ENCODE measurements at regions not wholly inside any gene's neighbourhood (a gene's known extent, or its start where the extent isn't known, plus 50 kb on each side); places are given as distances from the start of the nearest gene placed in this dataset.

GRCh38 chr4:158005021-158005420 is 167.8 kb downstream of the GASK1B start:
- H3K9me3 ChIP-seq (ENCODE audit: control insufficient read depth, insufficient read depth, low read length), result no peaks in the 10 kb centered on the region
- H3K4me3 Mint-ChIP-seq, result no peak overlapping the region
- no peaks in the 10 kb centered on the region for H3K4me1 ChIP-seq (ENCODE audit: control insufficient read depth, insufficient read depth, low read length)
- intact Hi-C loops (cut with micrococcal nuclease), result no loop called here
- no peak overlapping the region for H3K4me3 ChIP-seq (ENCODE audit: low read length)
- no peak for ATAC-seq
- WGBS (ENCODE audit: insufficient coverage), result 95% methylated on average over 1 of the region's 2 CpGs
- no peak overlapping the region for H3K27ac ChIP-seq (ENCODE audit: low read length)
- DNase-seq, result no peak
- no peaks in the 10 kb centered on the region for H3K36me3 ChIP-seq (ENCODE audit: control insufficient read depth, insufficient read depth, low read length)
- no peak overlapping the region for H3K27ac Mint-ChIP-seq
- H3K4me1 Mint-ChIP-seq, result no peaks in the 10 kb centered on the region
- H3K27me3 Mint-ChIP-seq (ENCODE audit: low read depth in 2 of 2), result no peaks in the 10 kb centered on the region
- H3K9me3 Mint-ChIP-seq, result peaks cover 4 to 5% of the 10 kb centered on the region in 2 donors
- no peak for TF ChIP-seq CTCF (IDR thresholded peaks at IDR 0.05)
- H3K36me3 Mint-ChIP-seq, result no peaks in the 10 kb centered on the region
- H3K27me3 ChIP-seq (ENCODE audit: control insufficient read depth, insufficient read depth, low read length), result no peaks in the 10 kb centered on the region

- TF ChIP-seq CTCF (IDR thresholded peaks at IDR 0.05), result no peak
- Histone ChIP-seq H3K4me1 (ENCODE audit: control insufficient read depth, insufficient read depth, low read length) (no peaks in the 10 kb centered on the region), H3K4me3 (ENCODE audit: low read length) (no peak overlapping the region), H3K27me3 (ENCODE audit: control insufficient read depth, insufficient read depth, low read length) (no peaks in the 10 kb centered on the region), H3K9me3 (ENCODE audit: control insufficient read depth, insufficient read depth, low read length) (no peaks in the 10 kb centered on the region), H3K36me3 (ENCODE audit: control insufficient read depth, insufficient read depth, low read length) (no peaks in the 10 kb centered on the region), H3K27ac (ENCODE audit: low read length) (no peak overlapping the region)
- Mint-ChIP-seq H3K4me3 (no peak overlapping the region), H3K27ac (no peak overlapping the region), H3K9me3 (peaks cover 3 to 4% of the 10 kb centered on the region in 2 donors), H3K4me1 (no peaks in the 10 kb centered on the region), H3K36me3 (no peaks in the 10 kb centered on the region), H3K27me3 (ENCODE audit: low read depth in 2 of 2) (no peaks in the 10 kb centered on the region)
- 87% methylated on average over 4 of the region's 5 CpGs for WGBS (ENCODE audit: insufficient coverage)
- ATAC-seq (no peak), DNase-seq (no peak)
- intact Hi-C loops (cut with micrococcal nuclease), result no loop called here
These were observed 168.7 kb downstream of the GASK1B start for GRCh38 chr4:158004101-158004500.

- H3K36me3 Mint-ChIP-seq, result no peaks in the 10 kb centered on the region
- H3K4me3 Mint-ChIP-seq, result no peak overlapping the region
- Histone ChIP-seq H3K36me3 (ENCODE audit: control insufficient read depth, insufficient read depth, low read length) (no peaks in the 10 kb centered on the region), H3K9me3 (ENCODE audit: control insufficient read depth, insufficient read depth, low read length) (no peaks in the 10 kb centered on the region), H3K4me3 (ENCODE audit: low read length) (no peak overlapping the region), H3K4me1 (ENCODE audit: control insufficient read depth, insufficient read depth, low read length) (no peaks in the 10 kb centered on the region), H3K27me3 (ENCODE audit: control insufficient read depth, insufficient read depth, low read length) (no peaks in the 10 kb centered on the region), H3K27ac (ENCODE audit: low read length) (no peak overlapping the region)
- H3K27ac Mint-ChIP-seq, result no peak overlapping the region
- H3K9me3 Mint-ChIP-seq, result peaks cover 0 to 2% of the 10 kb centered on the region in 2 donors
- ATAC-seq (no peak), DNase-seq (no peak)
- H3K4me1 Mint-ChIP-seq, result no peaks in the 10 kb centered on the region
- TF ChIP-seq CTCF (IDR thresholded peaks at IDR 0.05), result no peak
- intact Hi-C loops (cut with micrococcal nuclease), result no loop called here
- no peaks in the 10 kb centered on the region for H3K27me3 Mint-ChIP-seq (ENCODE audit: low read depth in 2 of 2)
These were observed 169.6 kb downstream of the GASK1B start for GRCh38 chr4:158003212-158003611.

GRCh38 chr4:158002173-158002572 is 170.7 kb downstream of the GASK1B start:
- no peak overlapping the region for H3K4me3 ChIP-seq (ENCODE audit: low read length)
- ATAC-seq (no peak), DNase-seq (no peak)
- Mint-ChIP-seq H3K9me3 (peaks cover 2 to 3% of the 10 kb centered on the region in 2 donors), H3K36me3 (no peaks in the 10 kb centered on the region), H3K27me3 (ENCODE audit: low read depth in 2 of 2) (no peaks in the 10 kb centered on the region), H3K27ac (no peak overlapping the region), H3K4me3 (no peak overlapping the region), H3K4me1 (no peaks in the 10 kb centered on the region)
- no peaks in the 10 kb centered on the region for H3K27me3 ChIP-seq (ENCODE audit: control insufficient read depth, insufficient read depth, low read length)
- no peak overlapping the region for H3K27ac ChIP-seq (ENCODE audit: low read length)
- WGBS (ENCODE audit: insufficient coverage), result 77% methylated on average over 1 of the region's 1 CpG
- TF ChIP-seq CTCF (IDR thresholded peaks at IDR 0.05), result no peak
- intact Hi-C loops (cut with micrococcal nuclease), result no loop called here
- H3K4me1 ChIP-seq (ENCODE audit: control insufficient read depth, insufficient read depth, low read length), result no peaks in the 10 kb centered on the region
- H3K36me3 ChIP-seq (ENCODE audit: control insufficient read depth, insufficient read depth, low read length), result no peaks in the 10 kb centered on the region
- H3K9me3 ChIP-seq (ENCODE audit: control insufficient read depth, insufficient read depth, low read length), result no peaks in the 10 kb centered on the region
